H1 (cell line): ENCODE measurements at regions not wholly inside any gene's neighbourhood (a gene's known extent, or its start where the extent isn't known, plus 50 kb on each side); places are given as distances from the start of the nearest gene placed in this dataset.

Source experiments
- CBX5 ChIP-seq: fragments of 300-800, 300-1000 bp; sonication (generic); IDR thresholded peaks from 2 replicates; pipeline ENCODE4 v1.7.1; 2016; ENCODE audit warnings: antibody characterized with exemption, low read length, low read depth
- CEBPB ChIP-seq: IDR thresholded peaks from 2 replicates; pipeline ENCODE4 v1.6.1; 2012; ENCODE audit warnings: low read depth, low read length
- CTCF ChIP-seq, 3 experiments: IDR thresholded peaks; 1 replicate in 2 of 3; 2 replicates in 1 of 3; pipeline versions ENCODE4 v1.5.1 to v1.6.1; 2011; ENCODE audit warnings: low read length in 3 of 3, mild to moderate bottlenecking in 3 of 3, inconsistent platforms in 2 of 3, low read depth in 1 of 3, moderate library complexity in 1 of 3; ENCODE audit not compliant: insufficient read depth in 1 of 3; ENCODE audit errors: control extremely low read depth in 1 of 3
- KDM5A ChIP-seq: fragments of 200-600 bp; IDR thresholded peaks from 2 replicates; pipeline ENCODE4 v1.7.1; 2012; ENCODE audit warnings: mild to moderate bottlenecking, low read length, inconsistent platforms, mixed read lengths
- NRF1 ChIP-seq: IDR thresholded peaks from 2 replicates; pipeline ENCODE4 v1.6.1; 2011; ENCODE audit warnings: mild to moderate bottlenecking, low read depth, low read length, improper control_type of control experiment
- USF2 ChIP-seq: IDR thresholded peaks from 2 replicates; pipeline ENCODE4 v1.6.1; 2011; ENCODE audit warnings: low read length, improper control_type of control experiment
- TF ChIP-seq, protein P1 (sequence below): fragments of 300-600 bp; sonication (generic); IDR thresholded peaks from 2 replicates; pipeline ENCODE4 v1.7.1; 2012; ENCODE audit warnings: low read length, moderate library complexity, mild to moderate bottlenecking, inconsistent platforms; ENCODE audit not compliant: insufficient replicate concordance

DNA sequence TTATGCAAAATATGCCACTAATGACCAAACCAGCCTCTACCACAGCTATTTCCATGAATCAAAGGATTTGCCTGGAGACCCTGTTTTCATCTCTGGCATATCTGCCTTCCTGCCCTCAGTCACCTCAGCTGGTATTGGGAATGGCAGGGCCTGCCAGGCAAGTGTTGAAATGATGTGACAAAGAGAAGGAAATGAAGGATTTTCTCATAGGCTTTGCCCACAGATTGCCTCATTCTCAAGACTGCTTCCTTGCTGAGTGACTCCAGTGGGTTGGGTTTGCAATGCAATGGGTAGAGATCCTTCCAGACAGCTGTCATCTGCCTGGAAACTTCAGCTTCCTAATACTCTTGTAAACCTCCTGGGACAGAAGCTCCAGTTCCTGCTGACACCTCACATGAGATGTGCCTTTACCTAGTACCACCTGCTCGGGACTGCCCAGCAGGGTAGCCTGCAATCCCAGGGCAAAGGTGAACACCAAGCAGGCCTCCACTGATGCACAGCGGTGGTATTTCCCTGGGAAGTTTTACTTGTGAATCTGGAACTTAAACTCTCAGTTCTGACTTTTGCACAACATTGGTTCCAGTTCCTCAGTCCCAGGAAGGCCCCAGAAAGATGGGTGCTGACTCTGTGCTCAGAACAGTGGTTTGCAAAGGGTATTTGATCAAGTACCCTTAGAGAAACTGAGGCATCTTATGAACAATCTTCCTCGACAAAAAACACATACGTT is 64.8 kb upstream of the SLC1A1 start (continued):
- TF ChIP-seq, protein P1, sequence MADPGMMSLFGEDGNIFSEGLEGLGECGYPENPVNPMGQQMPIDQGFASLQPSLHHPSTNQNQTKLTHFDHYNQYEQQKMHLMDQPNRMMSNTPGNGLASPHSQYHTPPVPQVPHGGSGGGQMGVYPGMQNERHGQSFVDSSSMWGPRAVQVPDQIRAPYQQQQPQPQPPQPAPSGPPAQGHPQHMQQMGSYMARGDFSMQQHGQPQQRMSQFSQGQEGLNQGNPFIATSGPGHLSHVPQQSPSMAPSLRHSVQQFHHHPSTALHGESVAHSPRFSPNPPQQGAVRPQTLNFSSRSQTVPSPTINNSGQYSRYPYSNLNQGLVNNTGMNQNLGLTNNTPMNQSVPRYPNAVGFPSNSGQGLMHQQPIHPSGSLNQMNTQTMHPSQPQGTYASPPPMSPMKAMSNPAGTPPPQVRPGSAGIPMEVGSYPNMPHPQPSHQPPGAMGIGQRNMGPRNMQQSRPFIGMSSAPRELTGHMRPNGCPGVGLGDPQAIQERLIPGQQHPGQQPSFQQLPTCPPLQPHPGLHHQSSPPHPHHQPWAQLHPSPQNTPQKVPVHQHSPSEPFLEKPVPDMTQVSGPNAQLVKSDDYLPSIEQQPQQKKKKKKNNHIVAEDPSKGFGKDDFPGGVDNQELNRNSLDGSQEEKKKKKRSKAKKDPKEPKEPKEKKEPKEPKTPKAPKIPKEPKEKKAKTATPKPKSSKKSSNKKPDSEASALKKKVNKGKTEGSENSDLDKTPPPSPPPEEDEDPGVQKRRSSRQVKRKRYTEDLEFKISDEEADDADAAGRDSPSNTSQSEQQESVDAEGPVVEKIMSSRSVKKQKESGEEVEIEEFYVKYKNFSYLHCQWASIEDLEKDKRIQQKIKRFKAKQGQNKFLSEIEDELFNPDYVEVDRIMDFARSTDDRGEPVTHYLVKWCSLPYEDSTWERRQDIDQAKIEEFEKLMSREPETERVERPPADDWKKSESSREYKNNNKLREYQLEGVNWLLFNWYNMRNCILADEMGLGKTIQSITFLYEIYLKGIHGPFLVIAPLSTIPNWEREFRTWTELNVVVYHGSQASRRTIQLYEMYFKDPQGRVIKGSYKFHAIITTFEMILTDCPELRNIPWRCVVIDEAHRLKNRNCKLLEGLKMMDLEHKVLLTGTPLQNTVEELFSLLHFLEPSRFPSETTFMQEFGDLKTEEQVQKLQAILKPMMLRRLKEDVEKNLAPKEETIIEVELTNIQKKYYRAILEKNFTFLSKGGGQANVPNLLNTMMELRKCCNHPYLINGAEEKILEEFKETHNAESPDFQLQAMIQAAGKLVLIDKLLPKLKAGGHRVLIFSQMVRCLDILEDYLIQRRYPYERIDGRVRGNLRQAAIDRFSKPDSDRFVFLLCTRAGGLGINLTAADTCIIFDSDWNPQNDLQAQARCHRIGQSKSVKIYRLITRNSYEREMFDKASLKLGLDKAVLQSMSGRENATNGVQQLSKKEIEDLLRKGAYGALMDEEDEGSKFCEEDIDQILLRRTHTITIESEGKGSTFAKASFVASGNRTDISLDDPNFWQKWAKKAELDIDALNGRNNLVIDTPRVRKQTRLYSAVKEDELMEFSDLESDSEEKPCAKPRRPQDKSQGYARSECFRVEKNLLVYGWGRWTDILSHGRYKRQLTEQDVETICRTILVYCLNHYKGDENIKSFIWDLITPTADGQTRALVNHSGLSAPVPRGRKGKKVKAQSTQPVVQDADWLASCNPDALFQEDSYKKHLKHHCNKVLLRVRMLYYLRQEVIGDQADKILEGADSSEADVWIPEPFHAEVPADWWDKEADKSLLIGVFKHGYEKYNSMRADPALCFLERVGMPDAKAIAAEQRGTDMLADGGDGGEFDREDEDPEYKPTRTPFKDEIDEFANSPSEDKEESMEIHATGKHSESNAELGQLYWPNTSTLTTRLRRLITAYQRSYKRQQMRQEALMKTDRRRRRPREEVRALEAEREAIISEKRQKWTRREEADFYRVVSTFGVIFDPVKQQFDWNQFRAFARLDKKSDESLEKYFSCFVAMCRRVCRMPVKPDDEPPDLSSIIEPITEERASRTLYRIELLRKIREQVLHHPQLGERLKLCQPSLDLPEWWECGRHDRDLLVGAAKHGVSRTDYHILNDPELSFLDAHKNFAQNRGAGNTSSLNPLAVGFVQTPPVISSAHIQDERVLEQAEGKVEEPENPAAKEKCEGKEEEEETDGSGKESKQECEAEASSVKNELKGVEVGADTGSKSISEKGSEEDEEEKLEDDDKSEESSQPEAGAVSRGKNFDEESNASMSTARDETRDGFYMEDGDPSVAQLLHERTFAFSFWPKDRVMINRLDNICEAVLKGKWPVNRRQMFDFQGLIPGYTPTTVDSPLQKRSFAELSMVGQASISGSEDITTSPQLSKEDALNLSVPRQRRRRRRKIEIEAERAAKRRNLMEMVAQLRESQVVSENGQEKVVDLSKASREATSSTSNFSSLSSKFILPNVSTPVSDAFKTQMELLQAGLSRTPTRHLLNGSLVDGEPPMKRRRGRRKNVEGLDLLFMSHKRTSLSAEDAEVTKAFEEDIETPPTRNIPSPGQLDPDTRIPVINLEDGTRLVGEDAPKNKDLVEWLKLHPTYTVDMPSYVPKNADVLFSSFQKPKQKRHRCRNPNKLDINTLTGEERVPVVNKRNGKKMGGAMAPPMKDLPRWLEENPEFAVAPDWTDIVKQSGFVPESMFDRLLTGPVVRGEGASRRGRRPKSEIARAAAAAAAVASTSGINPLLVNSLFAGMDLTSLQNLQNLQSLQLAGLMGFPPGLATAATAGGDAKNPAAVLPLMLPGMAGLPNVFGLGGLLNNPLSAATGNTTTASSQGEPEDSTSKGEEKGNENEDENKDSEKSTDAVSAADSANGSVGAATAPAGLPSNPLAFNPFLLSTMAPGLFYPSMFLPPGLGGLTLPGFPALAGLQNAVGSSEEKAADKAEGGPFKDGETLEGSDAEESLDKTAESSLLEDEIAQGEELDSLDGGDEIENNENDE: no peak
- TF ChIP-seq CTCF (IDR thresholded peaks at IDR 0.05; ENCODE audit: control extremely low read depth in 1 of 3, insufficient read depth in 1 of 3, low read depth in 1 of 3, low read length in 3 of 3): no peak
- no peak for TF ChIP-seq USF2
- no peak for TF ChIP-seq CBX5
- no peak for TF ChIP-seq CEBPB
- no peak for TF ChIP-seq KDM5A
- TF ChIP-seq NRF1: no peak
